ENCODE measurements at regions not wholly inside any gene's neighbourhood (a gene's known extent, or its start where the extent isn't known, plus 50 kb on each side); places are given as distances from the start of the nearest gene placed in this dataset.

GRCh38 chr3:28933337-28933736 is 347.5 kb upstream of the RBMS3 start:
- TF ChIP-seq CTCF (conservative IDR thresholded peaks at IDR 0.05; ENCODE audit: low read depth, low read length) (no peak), EZH2 (IDR thresholded peaks at IDR 0.05; ENCODE audit: low read length, unreplicated experiment) (no peak)
